HL-60 (cell line): ENCODE measurements at regions not wholly inside any gene's neighbourhood (a gene's known extent, or its start where the extent isn't known, plus 50 kb on each side); places are given as distances from the start of the nearest gene placed in this dataset.

Experiments
- GABPA ChIP-seq: IDR thresholded peaks from 2 replicates; pipeline ENCODE4 v1.6.1; 2012; ENCODE audit warnings: low read depth
- POLR2AphosphoS5 ChIP-seq: IDR thresholded peaks from 2 replicates; pipeline ENCODE4 v1.6.1; 2012; ENCODE audit warnings: low read depth
- REST ChIP-seq: IDR thresholded peaks from 2 replicates; pipeline ENCODE4 v1.6.1; 2012; ENCODE audit warnings: low read depth; ENCODE audit not compliant: insufficient replicate concordance
- SPI1 ChIP-seq: IDR thresholded peaks from 2 replicates; pipeline ENCODE4 v1.6.1; 2012; ENCODE audit warnings: low read depth, mild to moderate bottlenecking, borderline replicate concordance
- TF ChIP-seq, protein P1 (sequence below): IDR thresholded peaks from one replicate; pipeline ENCODE4 v1.5.1; 2011; ENCODE audit warnings: low read length, control low read depth, inconsistent platforms; ENCODE audit not compliant: insufficient read depth

GRCh38 chr4:111573386-111573785 is 571.9 kb upstream of the FAM241A start:
- TF ChIP-seq, protein P1, sequence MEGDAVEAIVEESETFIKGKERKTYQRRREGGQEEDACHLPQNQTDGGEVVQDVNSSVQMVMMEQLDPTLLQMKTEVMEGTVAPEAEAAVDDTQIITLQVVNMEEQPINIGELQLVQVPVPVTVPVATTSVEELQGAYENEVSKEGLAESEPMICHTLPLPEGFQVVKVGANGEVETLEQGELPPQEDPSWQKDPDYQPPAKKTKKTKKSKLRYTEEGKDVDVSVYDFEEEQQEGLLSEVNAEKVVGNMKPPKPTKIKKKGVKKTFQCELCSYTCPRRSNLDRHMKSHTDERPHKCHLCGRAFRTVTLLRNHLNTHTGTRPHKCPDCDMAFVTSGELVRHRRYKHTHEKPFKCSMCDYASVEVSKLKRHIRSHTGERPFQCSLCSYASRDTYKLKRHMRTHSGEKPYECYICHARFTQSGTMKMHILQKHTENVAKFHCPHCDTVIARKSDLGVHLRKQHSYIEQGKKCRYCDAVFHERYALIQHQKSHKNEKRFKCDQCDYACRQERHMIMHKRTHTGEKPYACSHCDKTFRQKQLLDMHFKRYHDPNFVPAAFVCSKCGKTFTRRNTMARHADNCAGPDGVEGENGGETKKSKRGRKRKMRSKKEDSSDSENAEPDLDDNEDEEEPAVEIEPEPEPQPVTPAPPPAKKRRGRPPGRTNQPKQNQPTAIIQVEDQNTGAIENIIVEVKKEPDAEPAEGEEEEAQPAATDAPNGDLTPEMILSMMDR: no peak
- TF ChIP-seq POLR2AphosphoS5 (no peak), REST (no peak), SPI1 (no peak), GABPA (no peak)
